Gastroesophageal sphincter (tissue), 3 donors: ENCODE measurements at regions not wholly inside any gene's neighbourhood (a gene's known extent, or its start where the extent isn't known, plus 50 kb on each side); places are given as distances from the start of the nearest gene placed in this dataset.

Source experiments
- EP300 ChIP-seq: sonication (generic); formaldehyde crosslinking; IDR thresholded peaks from one replicate; pipeline ENCODE4 v1.6.1; 2017; ENCODE audit warnings: antibody characterized with exemption, mild to moderate bottlenecking
- POLR2A ChIP-seq, 2 donors: fragments of 450-650 bp; IDR thresholded peaks; one replicate each; pipeline ENCODE4 v1.6.1; 2017; ENCODE audit warnings: antibody characterized with exemption in 2 of 2, mild to moderate bottlenecking in 2 of 2, moderate library complexity in 1 of 2
- TF ChIP-seq, protein P1 (sequence below), 4 experiments: fragments of 200-600 bp in 2 of 4; fragments of 450-650 bp in 2 of 4; sonication (generic) in 1 of 4; IDR thresholded peaks; one replicate each; pipeline ENCODE4 v1.5.1; 2017 to 2019; ENCODE audit warnings: antibody characterized with exemption in 4 of 4, mild to moderate bottlenecking in 2 of 4, moderate library complexity in 2 of 4

- TF ChIP-seq, protein P1, sequence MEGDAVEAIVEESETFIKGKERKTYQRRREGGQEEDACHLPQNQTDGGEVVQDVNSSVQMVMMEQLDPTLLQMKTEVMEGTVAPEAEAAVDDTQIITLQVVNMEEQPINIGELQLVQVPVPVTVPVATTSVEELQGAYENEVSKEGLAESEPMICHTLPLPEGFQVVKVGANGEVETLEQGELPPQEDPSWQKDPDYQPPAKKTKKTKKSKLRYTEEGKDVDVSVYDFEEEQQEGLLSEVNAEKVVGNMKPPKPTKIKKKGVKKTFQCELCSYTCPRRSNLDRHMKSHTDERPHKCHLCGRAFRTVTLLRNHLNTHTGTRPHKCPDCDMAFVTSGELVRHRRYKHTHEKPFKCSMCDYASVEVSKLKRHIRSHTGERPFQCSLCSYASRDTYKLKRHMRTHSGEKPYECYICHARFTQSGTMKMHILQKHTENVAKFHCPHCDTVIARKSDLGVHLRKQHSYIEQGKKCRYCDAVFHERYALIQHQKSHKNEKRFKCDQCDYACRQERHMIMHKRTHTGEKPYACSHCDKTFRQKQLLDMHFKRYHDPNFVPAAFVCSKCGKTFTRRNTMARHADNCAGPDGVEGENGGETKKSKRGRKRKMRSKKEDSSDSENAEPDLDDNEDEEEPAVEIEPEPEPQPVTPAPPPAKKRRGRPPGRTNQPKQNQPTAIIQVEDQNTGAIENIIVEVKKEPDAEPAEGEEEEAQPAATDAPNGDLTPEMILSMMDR (IDR thresholded peaks at IDR 0.05), result no peak
- TF ChIP-seq EP300 (no peak), POLR2A (IDR thresholded peaks at IDR 0.05) (no peak)
Observed at GRCh38 chr6:156599366-156599765, 177.8 kb upstream of the ARID1B start.
